CD4-positive, alpha-beta T cell treated with Interleukin-12 subunit alpha and Interleukin-12 subunit beta, for 1 hour (primary cell): ENCODE measurements at regions not wholly inside any gene's neighbourhood (a gene's known extent, or its start where the extent isn't known, plus 50 kb on each side); places are given as distances from the start of the nearest gene placed in this dataset.
"Not testable (repeated sequence)": the region's sequence is repeated elsewhere in the genome, so short reads cannot be mapped to it uniquely, and the experiment has no call there.

Experiments
- DNase-seq: peaks from one replicate; pipeline ENCODE4 v3.0.0-alpha.2; 2020

GRCh38 chr18:8501044-8501443 lies 108.2 kb upstream of the RAB12 start:
- DNase-seq, result no peak

GRCh38 chr18:8503248-8503647 lies 106.0 kb upstream of the RAB12 start:
- DNase-seq, result no peak

- DNase-seq, result no peak
Observed at GRCh38 chr18:8504424-8504823, 104.8 kb upstream of the RAB12 start.

- DNase-seq, result no peak
Observed at GRCh38 chr18:8504880-8505435, 104.3 kb upstream of the RAB12 start.

- DNase-seq, result no peak
Observed at GRCh38 chr18:8506251-8507049, 102.8 kb upstream of the RAB12 start.

- no peak for DNase-seq
Observed at GRCh38 chr18:8507361-8507760, 101.9 kb upstream of the RAB12 start.

GRCh38 chr18:8507915-8508705 lies 101.1 kb upstream of the RAB12 start:
- DNase-seq, result no peak

- no peak for DNase-seq
Observed at GRCh38 chr18:8513249-8513648, 96.0 kb upstream of the RAB12 start.

GRCh38 chr18:8514409-8514808 lies 94.8 kb upstream of the RAB12 start:
- no peak for DNase-seq

- DNase-seq, result no peak
Observed at GRCh38 chr18:8515142-8515865, 93.9 kb upstream of the RAB12 start.

GRCh38 chr18:8516371-8517250 lies 92.6 kb upstream of the RAB12 start:
- no peak for DNase-seq

- DNase-seq, result no peak
Observed at GRCh38 chr18:8517276-8517675, 92.0 kb upstream of the RAB12 start.

GRCh38 chr18:8519102-8519501 lies 90.1 kb upstream of the RAB12 start:
- no peak for DNase-seq

- no peak for DNase-seq
Observed at GRCh38 chr18:8520266-8520665, 89.0 kb upstream of the RAB12 start.

- no peak for DNase-seq
Observed at GRCh38 chr18:8522756-8523155, 86.5 kb upstream of the RAB12 start.

GRCh38 chr18:8525692-8526091 lies 83.5 kb upstream of the RAB12 start:
- no peak for DNase-seq

- no peak for DNase-seq
Observed at GRCh38 chr18:8526332-8526731, 82.9 kb upstream of the RAB12 start.

- no peak for DNase-seq
Observed at GRCh38 chr18:8529609-8530008, 79.6 kb upstream of the RAB12 start.

GRCh38 chr18:8531084-8531483 lies 78.2 kb upstream of the RAB12 start:
- DNase-seq, result not testable (repeated sequence)

- DNase-seq, result no peak
Observed at GRCh38 chr18:8536231-8536630, 73.0 kb upstream of the RAB12 start.

GRCh38 chr18:8536922-8537321 lies 72.3 kb upstream of the RAB12 start:
- DNase-seq, result no peak

- DNase-seq, result no peak
Observed at GRCh38 chr18:8537400-8537799, 71.8 kb upstream of the RAB12 start.
